HG02759 (cell line): ENCODE measurements at regions not wholly inside any gene's neighbourhood (a gene's known extent, or its start where the extent isn't known, plus 50 kb on each side); places are given as distances from the start of the nearest gene placed in this dataset.

Experiments used
- ATAC-seq: cut with Tn5 transposase; IDR thresholded peaks from one replicate; pipeline ENCODE4 v1.9.1; 2021; ENCODE audit warnings: mild to moderate bottlenecking, moderate library complexity; ENCODE audit not compliant: unreplicated experiment

- ATAC-seq = no peak
Measured at GRCh38 chr7:17638727-17639126, 301.6 kb downstream of the SNX13 start.

- no peak for ATAC-seq
Measured at GRCh38 chr7:17640730-17641377, 299.4 kb downstream of the SNX13 start.

- no peak for ATAC-seq
Measured at GRCh38 chr7:17645500-17645899, 294.8 kb downstream of the SNX13 start.

GRCh38 chr7:17646253-17646956 is 293.9 kb downstream of the SNX13 start:
- no peak for ATAC-seq

- ATAC-seq = no peak
Measured at GRCh38 chr7:17651341-17651740, 289.0 kb downstream of the SNX13 start.

- no peak for ATAC-seq
Measured at GRCh38 chr7:17651863-17652385, 288.4 kb downstream of the SNX13 start.

- no peak for ATAC-seq
Measured at GRCh38 chr7:17654940-17655339, 285.4 kb downstream of the SNX13 start.

GRCh38 chr7:17659126-17659525 is 281.2 kb downstream of the SNX13 start:
- no peak for ATAC-seq

- ATAC-seq = no peak
Measured at GRCh38 chr7:17660116-17660515, 280.2 kb downstream of the SNX13 start.

- ATAC-seq = no peak
Measured at GRCh38 chr7:17661982-17662585, 278.2 kb downstream of the SNX13 start.

GRCh38 chr7:17663061-17663675 is 277.1 kb downstream of the SNX13 start:
- no peak for ATAC-seq

GRCh38 chr7:17665029-17665428 is 275.3 kb downstream of the SNX13 start:
- ATAC-seq = no peak

- peak; percentile 55 for ATAC-seq
Measured at GRCh38 chr7:17668122-17668521, 272.2 kb downstream of the SNX13 start.

- ATAC-seq = no peak
Measured at GRCh38 chr7:17669204-17669603, 271.1 kb downstream of the SNX13 start.

GRCh38 chr7:17671956-17672355 is 268.3 kb downstream of the SNX13 start:
- no peak for ATAC-seq

- ATAC-seq = no peak
Measured at GRCh38 chr7:17672783-17673182, 267.5 kb downstream of the SNX13 start.

- no peak for ATAC-seq
Measured at GRCh38 chr7:17674166-17674942, 265.9 kb downstream of the SNX13 start.

GRCh38 chr7:17674943-17675608 is 265.2 kb downstream of the SNX13 start:
- ATAC-seq = no peak

GRCh38 chr7:17677408-17677807 is 262.9 kb downstream of the SNX13 start:
- ATAC-seq = no peak

- ATAC-seq = no peak
Measured at GRCh38 chr7:17678896-17679295, 261.4 kb downstream of the SNX13 start.
